SK-N-SH treated with all-trans-retinoic acid at 6 μM for 48 hours (cell line): ENCODE measurements at regions not wholly inside any gene's neighbourhood (a gene's known extent, or its start where the extent isn't known, plus 50 kb on each side); places are given as distances from the start of the nearest gene placed in this dataset.

Source experiments
- ATAC-seq: fragments of 200-7000 bp; cut with Tn5 transposase; 3 replicates; pipeline ENCODE4 v1.9.1; 2020; ENCODE audit warnings: mild to moderate bottlenecking, moderate library complexity
- BACH2 ChIP-seq: fragments of 250-450 bp; sonication (Bioruptor Pico); IDR thresholded peaks from 2 replicates; pipeline ENCODE4 v1.9.0; 2021; ENCODE audit warnings: mild to moderate bottlenecking, borderline replicate concordance
- CSDC2 ChIP-seq: fragments of 250-450 bp; sonication (Bioruptor Pico); IDR thresholded peaks from 2 replicates; pipeline ENCODE4 v1.5.0; 2020; ENCODE audit warnings: mild to moderate bottlenecking, moderate library complexity
- ESRRG ChIP-seq: fragments of 250-450 bp; sonication (Bioruptor Pico); IDR thresholded peaks from 2 replicates; pipeline ENCODE4 v1.6.1; 2021; ENCODE audit warnings: mild to moderate bottlenecking
- GLIS3 ChIP-seq: fragments of 250-450 bp; sonication (Bioruptor Pico); IDR thresholded peaks from 2 replicates; pipeline ENCODE4 v1.5.0; 2020; ENCODE audit warnings: mild to moderate bottlenecking, moderate library complexity
- PATZ1 ChIP-seq: fragments of 250-450 bp; sonication (Bioruptor Pico); IDR thresholded peaks from 2 replicates; pipeline ENCODE4 v1.8.0; 2020; ENCODE audit warnings: mild to moderate bottlenecking, moderate library complexity, borderline replicate concordance
- POU6F1 ChIP-seq: fragments of 250-450 bp; sonication (Bioruptor Pico); IDR thresholded peaks from 2 replicates; pipeline ENCODE4 v1.8.0; 2021; ENCODE audit warnings: low read depth, mild to moderate bottlenecking, moderate library complexity, borderline replicate concordance
- PPARA ChIP-seq: fragments of 250-450 bp; sonication (Bioruptor Pico); IDR thresholded peaks from 2 replicates; pipeline ENCODE4 v1.5.0; 2020; ENCODE audit warnings: mild to moderate bottlenecking, borderline replicate concordance
- RARB ChIP-seq: fragments of 250-450 bp; sonication (Bioruptor Pico); IDR thresholded peaks from 2 replicates; pipeline ENCODE4 v1.8.0; 2021; ENCODE audit warnings: mild to moderate bottlenecking, moderate library complexity
- SNAI2 ChIP-seq: fragments of 250-450 bp; sonication (Bioruptor Pico); IDR thresholded peaks from 2 replicates; pipeline ENCODE4 v1.5.0; 2020; ENCODE audit warnings: mild to moderate bottlenecking, moderate library complexity
- TCF4 ChIP-seq: fragments of 250-450 bp; sonication (Bioruptor Pico); IDR thresholded peaks from 2 replicates; pipeline ENCODE4 v1.8.0; 2021; ENCODE audit warnings: mild to moderate bottlenecking, moderate library complexity, borderline replicate concordance
- TOX ChIP-seq: fragments of 250-450 bp; sonication (Bioruptor Pico); IDR thresholded peaks from 2 replicates; pipeline ENCODE4 v1.8.0; 2021; ENCODE audit warnings: mild to moderate bottlenecking, moderate library complexity, borderline replicate concordance
- ZC3H10 ChIP-seq: fragments of 250-450 bp; sonication (Bioruptor Pico); IDR thresholded peaks from 2 replicates; pipeline ENCODE4 v1.5.1; 2021; ENCODE audit warnings: mild to moderate bottlenecking, moderate library complexity
- ZFP3 ChIP-seq: fragments of 250-450 bp; sonication (Bioruptor Pico); IDR thresholded peaks from 2 replicates; pipeline ENCODE4 v1.5.0; 2020; ENCODE audit warnings: mild to moderate bottlenecking, moderate library complexity
- ZFP30 ChIP-seq: fragments of 450-650 bp; formaldehyde crosslinking; IDR thresholded peaks from 2 replicates; pipeline ENCODE4 v1.5.0; 2022; ENCODE audit warnings: mild to moderate bottlenecking, moderate library complexity
- ZNF565 ChIP-seq: fragments of 450-650 bp; formaldehyde crosslinking; conservative IDR thresholded peaks from 2 replicates; pipeline ENCODE4 v1.5.0; 2020; ENCODE audit warnings: low read depth, mild to moderate bottlenecking, moderate library complexity
- ZNF70 ChIP-seq: fragments of 450-650 bp; formaldehyde crosslinking; IDR thresholded peaks from 2 replicates; pipeline ENCODE4 v1.5.0; 2020; ENCODE audit warnings: mild to moderate bottlenecking, moderate library complexity
- ZNF8 ChIP-seq: fragments of 450-650 bp; formaldehyde crosslinking; IDR thresholded peaks from 2 replicates; pipeline ENCODE4 v1.5.0; 2020; ENCODE audit warnings: mild to moderate bottlenecking, moderate library complexity
- TF ChIP-seq, protein P1 (sequence below): fragments of 250-450 bp; sonication (Bioruptor Pico); IDR thresholded peaks from 2 replicates; pipeline ENCODE4 v1.5.1; 2020; ENCODE audit warnings: low read depth, mild to moderate bottlenecking, moderate library complexity
- TF ChIP-seq, protein P2 (sequence below): fragments of 250-450 bp; sonication (Bioruptor Pico); IDR thresholded peaks from 2 replicates; pipeline ENCODE4 v1.5.1; 2021; ENCODE audit warnings: mild to moderate bottlenecking, moderate library complexity
- TF ChIP-seq, protein P3 (sequence below): fragments of 250-450 bp; sonication (Bioruptor Pico); IDR thresholded peaks from 2 replicates; pipeline ENCODE4 v1.5.0; 2020; ENCODE audit warnings: mild to moderate bottlenecking, moderate library complexity

DNA sequence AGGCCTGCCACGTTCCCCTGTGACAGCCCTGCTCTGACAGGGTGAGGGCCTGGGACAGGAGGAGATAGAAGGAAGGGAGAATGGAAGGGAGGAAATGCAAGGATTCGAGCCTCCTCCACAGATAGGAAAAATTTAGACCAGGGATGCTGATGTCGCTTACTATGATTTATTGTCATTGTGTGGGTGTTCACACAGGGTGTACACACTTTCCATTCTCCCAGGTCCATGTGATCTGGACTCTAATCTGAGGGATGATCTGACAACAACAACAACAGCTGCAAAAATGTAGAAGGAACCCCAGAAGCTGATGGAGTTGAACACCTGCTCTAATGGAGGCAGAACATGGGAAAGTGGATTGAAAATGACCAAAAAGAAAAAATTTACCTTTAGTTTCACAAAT, 231.7 kb upstream of the TNP1 start:
- TF ChIP-seq ZNF8 (CRISPR knock-in tag) (no peak), PATZ1 (CRISPR knock-in tag) (no peak), ZNF565 (no peak), TOX (CRISPR knock-in tag) (no peak), ESRRG (CRISPR knock-in tag) (no peak), RARB (CRISPR knock-in tag) (no peak), PPARA (CRISPR knock-in tag) (no peak), ZFP30 (CRISPR knock-in tag) (no peak), ZNF70 (CRISPR knock-in tag) (no peak), TCF4 (CRISPR knock-in tag) (no peak), CSDC2 (CRISPR knock-in tag) (no peak), BACH2 (no peak), SNAI2 (CRISPR knock-in tag) (no peak)
- TF ChIP-seq, protein P1, sequence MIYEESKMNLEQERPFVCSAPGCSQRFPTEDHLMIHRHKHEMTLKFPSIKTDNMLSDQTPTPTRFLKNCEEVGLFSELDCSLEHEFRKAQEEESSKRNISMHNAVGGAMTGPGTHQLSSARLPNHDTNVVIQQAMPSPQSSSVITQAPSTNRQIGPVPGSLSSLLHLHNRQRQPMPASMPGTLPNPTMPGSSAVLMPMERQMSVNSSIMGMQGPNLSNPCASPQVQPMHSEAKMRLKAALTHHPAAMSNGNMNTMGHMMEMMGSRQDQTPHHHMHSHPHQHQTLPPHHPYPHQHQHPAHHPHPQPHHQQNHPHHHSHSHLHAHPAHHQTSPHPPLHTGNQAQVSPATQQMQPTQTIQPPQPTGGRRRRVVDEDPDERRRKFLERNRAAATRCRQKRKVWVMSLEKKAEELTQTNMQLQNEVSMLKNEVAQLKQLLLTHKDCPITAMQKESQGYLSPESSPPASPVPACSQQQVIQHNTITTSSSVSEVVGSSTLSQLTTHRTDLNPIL: no peak
- TF ChIP-seq, protein P2, sequence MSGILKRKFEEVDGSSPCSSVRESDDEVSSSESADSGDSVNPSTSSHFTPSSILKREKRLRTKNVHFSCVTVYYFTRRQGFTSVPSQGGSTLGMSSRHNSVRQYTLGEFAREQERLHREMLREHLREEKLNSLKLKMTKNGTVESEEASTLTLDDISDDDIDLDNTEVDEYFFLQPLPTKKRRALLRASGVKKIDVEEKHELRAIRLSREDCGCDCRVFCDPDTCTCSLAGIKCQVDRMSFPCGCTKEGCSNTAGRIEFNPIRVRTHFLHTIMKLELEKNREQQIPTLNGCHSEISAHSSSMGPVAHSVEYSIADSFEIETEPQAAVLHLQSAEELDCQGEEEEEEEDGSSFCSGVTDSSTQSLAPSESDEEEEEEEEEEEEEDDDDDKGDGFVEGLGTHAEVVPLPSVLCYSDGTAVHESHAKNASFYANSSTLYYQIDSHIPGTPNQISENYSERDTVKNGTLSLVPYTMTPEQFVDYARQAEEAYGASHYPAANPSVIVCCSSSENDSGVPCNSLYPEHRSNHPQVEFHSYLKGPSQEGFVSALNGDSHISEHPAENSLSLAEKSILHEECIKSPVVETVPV (CRISPR knock-in tag): no peak
- ATAC-seq: no peak

DNA sequence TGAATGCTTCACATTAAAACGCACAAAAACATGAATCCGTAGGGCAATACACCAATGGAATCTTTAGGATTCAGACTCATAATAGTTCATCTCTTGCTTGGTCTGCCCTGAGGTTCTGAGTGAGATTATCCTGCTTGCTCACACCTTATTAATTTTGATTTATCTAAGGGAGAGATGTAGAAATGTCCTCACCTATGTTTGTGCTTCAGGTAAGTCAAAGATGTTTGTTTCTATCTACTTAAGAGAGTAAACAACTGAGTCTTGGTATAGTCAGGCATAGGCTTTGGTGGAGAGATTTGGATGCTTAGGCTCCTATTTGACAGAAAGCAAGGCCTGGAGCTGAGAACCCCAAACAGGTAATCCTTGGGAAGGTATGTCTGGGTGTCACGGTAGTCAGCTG, 231.0 kb upstream of the TNP1 start:
- TF ChIP-seq ESRRG (CRISPR knock-in tag) (no peak), PPARA (CRISPR knock-in tag) (no peak), GLIS3 (no peak), ZNF70 (CRISPR knock-in tag) (no peak), ZFP30 (CRISPR knock-in tag) (no peak), ZFP3 (CRISPR knock-in tag) (no peak), POU6F1 (CRISPR knock-in tag) (no peak), ZC3H10 (CRISPR knock-in tag) (no peak)
- no peak for ATAC-seq

GRCh38 chr2:217090024-217090473, 230.2 kb upstream of the TNP1 start:
- TF ChIP-seq ZC3H10 (CRISPR knock-in tag) (no peak), POU6F1 (CRISPR knock-in tag) (no peak), CSDC2 (CRISPR knock-in tag) (no peak), RARB (CRISPR knock-in tag) (no peak), GLIS3 (no peak), SNAI2 (CRISPR knock-in tag) (no peak), ZFP30 (CRISPR knock-in tag) (no peak), BACH2 (no peak), ZFP3 (CRISPR knock-in tag) (no peak), ESRRG (CRISPR knock-in tag) (no peak)
- TF ChIP-seq, protein P1: no peak
- TF ChIP-seq, protein P3, sequence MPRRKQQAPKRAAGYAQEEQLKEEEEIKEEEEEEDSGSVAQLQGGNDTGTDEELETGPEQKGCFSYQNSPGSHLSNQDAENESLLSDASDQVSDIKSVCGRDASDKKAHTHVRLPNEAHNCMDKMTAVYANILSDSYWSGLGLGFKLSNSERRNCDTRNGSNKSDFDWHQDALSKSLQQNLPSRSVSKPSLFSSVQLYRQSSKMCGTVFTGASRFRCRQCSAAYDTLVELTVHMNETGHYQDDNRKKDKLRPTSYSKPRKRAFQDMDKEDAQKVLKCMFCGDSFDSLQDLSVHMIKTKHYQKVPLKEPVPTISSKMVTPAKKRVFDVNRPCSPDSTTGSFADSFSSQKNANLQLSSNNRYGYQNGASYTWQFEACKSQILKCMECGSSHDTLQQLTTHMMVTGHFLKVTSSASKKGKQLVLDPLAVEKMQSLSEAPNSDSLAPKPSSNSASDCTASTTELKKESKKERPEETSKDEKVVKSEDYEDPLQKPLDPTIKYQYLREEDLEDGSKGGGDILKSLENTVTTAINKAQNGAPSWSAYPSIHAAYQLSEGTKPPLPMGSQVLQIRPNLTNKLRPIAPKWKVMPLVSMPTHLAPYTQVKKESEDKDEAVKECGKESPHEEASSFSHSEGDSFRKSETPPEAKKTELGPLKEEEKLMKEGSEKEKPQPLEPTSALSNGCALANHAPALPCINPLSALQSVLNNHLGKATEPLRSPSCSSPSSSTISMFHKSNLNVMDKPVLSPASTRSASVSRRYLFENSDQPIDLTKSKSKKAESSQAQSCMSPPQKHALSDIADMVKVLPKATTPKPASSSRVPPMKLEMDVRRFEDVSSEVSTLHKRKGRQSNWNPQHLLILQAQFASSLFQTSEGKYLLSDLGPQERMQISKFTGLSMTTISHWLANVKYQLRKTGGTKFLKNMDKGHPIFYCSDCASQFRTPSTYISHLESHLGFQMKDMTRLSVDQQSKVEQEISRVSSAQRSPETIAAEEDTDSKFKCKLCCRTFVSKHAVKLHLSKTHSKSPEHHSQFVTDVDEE (CRISPR knock-in tag): no peak
- ATAC-seq: no peak
